ENCODE measurements at regions not wholly inside any gene's neighbourhood (a gene's known extent, or its start where the extent isn't known, plus 50 kb on each side); places are given as distances from the start of the nearest gene placed in this dataset.

GRCh38 chr5:176732306-176732705, 78.1 kb upstream of the UNC5A start:
- DNase-seq (ENCODE audit: low read depth in 1 of 2, low spot score in 1 of 2): no peak

GRCh38 chr5:176732736-176733405, 77.5 kb upstream of the UNC5A start:
- no peak overlapping the region for H3K27ac ChIP-seq (replicated peaks)
- peaks cover 2% of the 10 kb centered on the region for H3K27me3 ChIP-seq (ENCODE audit: insufficient read depth, poor library complexity, severe bottlenecking)
- no peak overlapping the region for H3K4me3 ChIP-seq (replicated peaks; ENCODE audit: insufficient read depth, low read length)
- DNase-seq (ENCODE audit: low read depth in 1 of 2, low spot score in 1 of 2): no peak
- TF ChIP-seq CTCF (IDR thresholded peaks at IDR 0.05; ENCODE audit: insufficient read depth, low read length) (no peak), SPI1 (IDR thresholded peaks at IDR 0.05; ENCODE audit: borderline replicate concordance, low read depth) (no peak), GABPA (IDR thresholded peaks at IDR 0.05; ENCODE audit: low read depth) (no peak), POLR2AphosphoS5 (IDR thresholded peaks at IDR 0.05; ENCODE audit: low read depth) (no peak), REST (IDR thresholded peaks at IDR 0.05; ENCODE audit: insufficient replicate concordance, low read depth) (no peak)

More at GRCh38 chr5:176732306-176732705, 78.1 kb upstream of the UNC5A start:
- H3K27me3 ChIP-seq (ENCODE audit: insufficient read depth, poor library complexity, severe bottlenecking): peaks cover 2% of the 10 kb centered on the region
- no peak overlapping the region for H3K4me3 ChIP-seq (replicated peaks; ENCODE audit: insufficient read depth, low read length)
- no peak overlapping the region for H3K27ac ChIP-seq (replicated peaks)
- TF ChIP-seq SPI1 (IDR thresholded peaks at IDR 0.05; ENCODE audit: borderline replicate concordance, low read depth) (no peak), REST (IDR thresholded peaks at IDR 0.05; ENCODE audit: insufficient replicate concordance, low read depth) (no peak), CTCF (IDR thresholded peaks at IDR 0.05; ENCODE audit: insufficient read depth, low read length) (no peak), GABPA (IDR thresholded peaks at IDR 0.05; ENCODE audit: low read depth) (no peak), POLR2AphosphoS5 (IDR thresholded peaks at IDR 0.05; ENCODE audit: low read depth) (no peak)

GRCh38 chr5:176733406-176734262, 76.7 kb upstream of the UNC5A start:
- peaks cover 6% of the 10 kb centered on the region for H3K27me3 ChIP-seq (ENCODE audit: insufficient read depth, poor library complexity, severe bottlenecking)
- TF ChIP-seq SPI1 (IDR thresholded peaks at IDR 0.05; ENCODE audit: borderline replicate concordance, low read depth): no peak
- no peak for TF ChIP-seq POLR2AphosphoS5 (IDR thresholded peaks at IDR 0.05; ENCODE audit: low read depth)
- no peak for TF ChIP-seq CTCF (IDR thresholded peaks at IDR 0.05; ENCODE audit: insufficient read depth, low read length)
- DNase-seq (ENCODE audit: low read depth in 1 of 2, low spot score in 1 of 2): no peak
- H3K4me3 ChIP-seq (replicated peaks; ENCODE audit: insufficient read depth, low read length): no peak overlapping the region
- no peak overlapping the region for H3K27ac ChIP-seq (replicated peaks)

Measured in HL-60 (cell line).